Epithelial cell of esophagus (primary cell): ENCODE measurements at regions not wholly inside any gene's neighbourhood (a gene's known extent, or its start where the extent isn't known, plus 50 kb on each side); places are given as distances from the start of the nearest gene placed in this dataset.

Source experiments
- DNase-seq: peaks from one replicate; pipeline ENCODE4 v3.0.0; 2010; ENCODE audit warnings: low read depth
- H3K4me3 ChIP-seq: 2 replicates; pipeline ENCODE4 v1.5.1; 2011; ENCODE audit warnings: mild to moderate bottlenecking, low read length, control low read depth
- CTCF ChIP-seq: IDR thresholded peaks from 2 replicates; pipeline ENCODE4 v1.5.1; 2011; ENCODE audit warnings: low read depth, mild to moderate bottlenecking, low read length, control low read depth, inconsistent platforms; ENCODE audit not compliant: insufficient read depth; ENCODE audit errors: missing control alignments

- no peak overlapping the region for H3K4me3 ChIP-seq
- TF ChIP-seq CTCF = no peak
- peak; percentile 22 for DNase-seq
Measured at GRCh38 chr3:70554170-70554569, 241.7 kb upstream of the MDFIC2 start.

- peak; percentile 72 for DNase-seq
- peak; percentile 83 for TF ChIP-seq CTCF
- H3K4me3 ChIP-seq = no peak overlapping the region
Measured at GRCh38 chr3:70550723-70551319, 238.4 kb upstream of the MDFIC2 start.

GRCh38 chr3:70546679-70547078 is 234.2 kb upstream of the MDFIC2 start:
- no peak overlapping the region for H3K4me3 ChIP-seq
- no peak for TF ChIP-seq CTCF
- DNase-seq = no peak

- no peak overlapping the region for H3K4me3 ChIP-seq
- TF ChIP-seq CTCF = no peak
- no peak for DNase-seq
Measured at GRCh38 chr3:70543493-70543892, 231.1 kb upstream of the MDFIC2 start.

GRCh38 chr3:70539908-70540307 is 227.5 kb upstream of the MDFIC2 start:
- TF ChIP-seq CTCF = peak; percentile 19

GRCh38 chr3:70532806-70533205 is 220.4 kb upstream of the MDFIC2 start:
- H3K4me3 ChIP-seq = no peak overlapping the region
- TF ChIP-seq CTCF = no peak
- no peak for DNase-seq

More at GRCh38 chr3:70539908-70540307, 227.5 kb upstream of the MDFIC2 start:
- peak; percentile 8 for DNase-seq
- no peak overlapping the region for H3K4me3 ChIP-seq

GRCh38 chr3:70531838-70532489 is 219.5 kb upstream of the MDFIC2 start:
- H3K4me3 ChIP-seq = no peak overlapping the region
- TF ChIP-seq CTCF = no peak
- DNase-seq = no peak
